H1 (cell line): ENCODE measurements at regions not wholly inside any gene's neighbourhood (a gene's known extent, or its start where the extent isn't known, plus 50 kb on each side); places are given as distances from the start of the nearest gene placed in this dataset.

ENCODE experiments used
- CREB1 ChIP-seq: IDR thresholded peaks from 2 replicates; pipeline ENCODE4 v1.6.1; 2012; ENCODE audit warnings: inconsistent platforms
- CTCF ChIP-seq, 3 experiments: IDR thresholded peaks; 1 replicate in 2 of 3; 2 replicates in 1 of 3; pipeline versions ENCODE4 v1.5.1 to v1.6.1; 2011; ENCODE audit warnings: low read length in 3 of 3, mild to moderate bottlenecking in 3 of 3, inconsistent platforms in 2 of 3, low read depth in 1 of 3, moderate library complexity in 1 of 3; ENCODE audit not compliant: insufficient read depth in 1 of 3; ENCODE audit errors: control extremely low read depth in 1 of 3

GRCh38 chr10:9339716-9340115 lies 1285.2 kb downstream of the GATA3 start:
- TF ChIP-seq CTCF (IDR thresholded peaks at IDR 0.05; ENCODE audit: control extremely low read depth in 1 of 3, insufficient read depth in 1 of 3, low read depth in 1 of 3, low read length in 3 of 3) (no peak), CREB1 (no peak)
